Endothelial cell of umbilical vein (primary cell): ENCODE measurements at regions not wholly inside any gene's neighbourhood (a gene's known extent, or its start where the extent isn't known, plus 50 kb on each side); places are given as distances from the start of the nearest gene placed in this dataset.

Source experiments
- EZH2 ChIP-seq: IDR thresholded peaks from 2 replicates; pipeline ENCODE4 v1.6.1; 2012; ENCODE audit warnings: borderline replicate concordance, low read depth, mild to moderate bottlenecking, moderate library complexity, low read length, inconsistent platforms; ENCODE audit not compliant: severe bottlenecking
- JUN ChIP-seq: IDR thresholded peaks from 2 replicates; pipeline ENCODE4 v1.6.1; 2011; ENCODE audit warnings: borderline replicate concordance, low read depth; ENCODE audit not compliant: insufficient read length, insufficient read depth
- MYC ChIP-seq: IDR thresholded peaks from one replicate; pipeline ENCODE4 v1.6.1; 2011; ENCODE audit warnings: mild to moderate bottlenecking, low read depth, low read length
- POLR2AphosphoS5 ChIP-seq: IDR thresholded peaks from 2 replicates; pipeline ENCODE4 v1.6.1; 2012; ENCODE audit warnings: low read depth, mild to moderate bottlenecking, control low read depth, low read length, moderate library complexity; ENCODE audit not compliant: insufficient read depth
- TF ChIP-seq, protein P1 (sequence below), 2 donors: IDR thresholded peaks; 1 replicate in 1 of 2; 2 replicates in 1 of 2; pipeline ENCODE4 v1.5.1; 2011; ENCODE audit warnings: low read length in 2 of 2, mild to moderate bottlenecking in 2 of 2, moderate library complexity in 2 of 2, control low read depth in 1 of 2, inconsistent platforms in 1 of 2, low read depth in 1 of 2; ENCODE audit not compliant: insufficient read depth in 1 of 2; ENCODE audit errors: extremely low read depth in 1 of 2
- TF ChIP-seq, protein P2 (sequence below): IDR thresholded peaks from 2 replicates; pipeline ENCODE4 v1.6.1; 2011; ENCODE audit not compliant: insufficient read depth, insufficient read length

DNA sequence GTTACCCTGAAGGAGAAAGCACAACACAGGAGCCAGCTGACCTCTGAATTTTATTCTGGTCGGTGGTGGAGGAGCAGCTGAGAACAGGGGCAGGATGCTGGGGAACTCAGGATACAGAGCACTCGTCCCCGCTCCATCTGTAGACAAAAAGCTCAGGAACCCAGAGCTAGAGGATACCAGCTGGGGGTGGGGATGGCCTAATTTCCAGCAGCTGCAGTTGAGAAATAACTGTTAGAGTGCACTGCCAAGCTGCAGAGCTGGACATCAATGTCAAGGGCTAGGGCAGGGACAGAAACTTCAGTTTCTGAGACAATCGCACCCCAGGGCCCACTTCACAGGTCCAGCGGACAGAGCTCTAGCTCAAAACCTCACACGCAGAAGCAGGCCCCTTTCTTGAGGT lies 122.1 kb upstream of the GUCY1A1 start:
- TF ChIP-seq MYC (no peak), EZH2 (no peak), POLR2AphosphoS5 (no peak), JUN (no peak)
- TF ChIP-seq, protein P1, sequence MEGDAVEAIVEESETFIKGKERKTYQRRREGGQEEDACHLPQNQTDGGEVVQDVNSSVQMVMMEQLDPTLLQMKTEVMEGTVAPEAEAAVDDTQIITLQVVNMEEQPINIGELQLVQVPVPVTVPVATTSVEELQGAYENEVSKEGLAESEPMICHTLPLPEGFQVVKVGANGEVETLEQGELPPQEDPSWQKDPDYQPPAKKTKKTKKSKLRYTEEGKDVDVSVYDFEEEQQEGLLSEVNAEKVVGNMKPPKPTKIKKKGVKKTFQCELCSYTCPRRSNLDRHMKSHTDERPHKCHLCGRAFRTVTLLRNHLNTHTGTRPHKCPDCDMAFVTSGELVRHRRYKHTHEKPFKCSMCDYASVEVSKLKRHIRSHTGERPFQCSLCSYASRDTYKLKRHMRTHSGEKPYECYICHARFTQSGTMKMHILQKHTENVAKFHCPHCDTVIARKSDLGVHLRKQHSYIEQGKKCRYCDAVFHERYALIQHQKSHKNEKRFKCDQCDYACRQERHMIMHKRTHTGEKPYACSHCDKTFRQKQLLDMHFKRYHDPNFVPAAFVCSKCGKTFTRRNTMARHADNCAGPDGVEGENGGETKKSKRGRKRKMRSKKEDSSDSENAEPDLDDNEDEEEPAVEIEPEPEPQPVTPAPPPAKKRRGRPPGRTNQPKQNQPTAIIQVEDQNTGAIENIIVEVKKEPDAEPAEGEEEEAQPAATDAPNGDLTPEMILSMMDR (IDR thresholded peaks at IDR 0.05; ENCODE audit: extremely low read depth in 1 of 2, insufficient read depth in 1 of 2, low read depth in 1 of 2, low read length in 2 of 2), result no peak
- TF ChIP-seq, protein P2, sequence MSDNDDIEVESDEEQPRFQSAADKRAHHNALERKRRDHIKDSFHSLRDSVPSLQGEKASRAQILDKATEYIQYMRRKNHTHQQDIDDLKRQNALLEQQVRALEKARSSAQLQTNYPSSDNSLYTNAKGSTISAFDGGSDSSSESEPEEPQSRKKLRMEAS, result no peak
